ENCODE measurements at regions not wholly inside any gene's neighbourhood (a gene's known extent, or its start where the extent isn't known, plus 50 kb on each side); places are given as distances from the start of the nearest gene placed in this dataset.

- intact Hi-C loops (cut with DNase I), result no loop called here
- Histone ChIP-seq H3K27ac (no peak overlapping the region), H3K4me3 (no peak overlapping the region), H3K9me3 (no peaks in the 10 kb centered on the region), H3K36me3 (no peaks in the 10 kb centered on the region), H3K4me1 (no peaks in the 10 kb centered on the region), H3K27me3 (no peaks in the 10 kb centered on the region)
- no peak for TF ChIP-seq POLR2AphosphoS5 (IDR thresholded peaks at IDR 0.05; ENCODE audit: insufficient read depth in 1 of 2, low read depth in 1 of 2)
- TF ChIP-seq POLR2A (IDR thresholded peaks at IDR 0.05), result no peak
- TF ChIP-seq CTCF (IDR thresholded peaks at IDR 0.05), result no peak
- DNase-seq (ENCODE audit: extremely low spot score in 2 of 2), result no peak
Observed at GRCh38 chr10:53434413-53434812, 661.8 kb upstream of the MBL2 start.

GRCh38 chr10:53432035-53432434, 659.5 kb upstream of the MBL2 start:
- Histone ChIP-seq H3K4me3 (no peak overlapping the region), H3K27ac (no peak overlapping the region), H3K27me3 (no peaks in the 10 kb centered on the region), H3K9me3 (no peaks in the 10 kb centered on the region), H3K36me3 (no peaks in the 10 kb centered on the region), H3K4me1 (no peaks in the 10 kb centered on the region)
- TF ChIP-seq POLR2AphosphoS5 (IDR thresholded peaks at IDR 0.05; ENCODE audit: insufficient read depth in 1 of 2, low read depth in 1 of 2) (no peak), CTCF (IDR thresholded peaks at IDR 0.05) (no peak), POLR2A (IDR thresholded peaks at IDR 0.05) (no peak)
- intact Hi-C loops (cut with DNase I), result no loop called here
- DNase-seq (ENCODE audit: extremely low spot score in 2 of 2), result no peak

- TF ChIP-seq POLR2A (IDR thresholded peaks at IDR 0.05), result no peak
- intact Hi-C loops (cut with DNase I), result no loop called here
- no peak for DNase-seq (ENCODE audit: extremely low spot score in 2 of 2)
Observed at GRCh38 chr10:53430974-53431373, 658.4 kb upstream of the MBL2 start.

GRCh38 chr10:53430127-53430891, 657.7 kb upstream of the MBL2 start:
- DNase-seq (ENCODE audit: extremely low spot score in 2 of 2), result no peak
- H3K27ac ChIP-seq, result no peak overlapping the region
- H3K36me3 ChIP-seq, result no peaks in the 10 kb centered on the region
- H3K4me3 ChIP-seq, result no peak overlapping the region
- intact Hi-C loops (cut with DNase I), result no loop called here
- H3K27me3 ChIP-seq, result no peaks in the 10 kb centered on the region
- no peaks in the 10 kb centered on the region for H3K4me1 ChIP-seq
- TF ChIP-seq POLR2AphosphoS5 (IDR thresholded peaks at IDR 0.05; ENCODE audit: insufficient read depth in 1 of 2, low read depth in 1 of 2) (no peak), CTCF (IDR thresholded peaks at IDR 0.05) (no peak), POLR2A (IDR thresholded peaks at IDR 0.05) (no peak)
- H3K9me3 ChIP-seq, result no peaks in the 10 kb centered on the region

More at GRCh38 chr10:53430974-53431373, 658.4 kb upstream of the MBL2 start:
- Histone ChIP-seq H3K4me1 (no peaks in the 10 kb centered on the region), H3K27ac (no peak overlapping the region), H3K36me3 (no peaks in the 10 kb centered on the region), H3K9me3 (no peaks in the 10 kb centered on the region), H3K27me3 (no peaks in the 10 kb centered on the region), H3K4me3 (no peak overlapping the region)

GRCh38 chr10:53422223-53422888, 649.8 kb upstream of the MBL2 start:
- H3K4me3 ChIP-seq, result no peak overlapping the region
- H3K27me3 ChIP-seq, result no peaks in the 10 kb centered on the region
- no peak for TF ChIP-seq POLR2A (IDR thresholded peaks at IDR 0.05)
- no peak for TF ChIP-seq CTCF (IDR thresholded peaks at IDR 0.05)
- no peak for TF ChIP-seq POLR2AphosphoS5 (IDR thresholded peaks at IDR 0.05; ENCODE audit: insufficient read depth in 1 of 2, low read depth in 1 of 2)
- no peaks in the 10 kb centered on the region for H3K36me3 ChIP-seq
- H3K4me1 ChIP-seq, result no peaks in the 10 kb centered on the region
- H3K27ac ChIP-seq, result no peak overlapping the region
- DNase-seq (ENCODE audit: extremely low spot score in 2 of 2), result no peak
- intact Hi-C loops (cut with DNase I), result no loop called here
- H3K9me3 ChIP-seq, result no peaks in the 10 kb centered on the region
